ENCODE measurements at regions not wholly inside any gene's neighbourhood (a gene's known extent, or its start where the extent isn't known, plus 50 kb on each side); places are given as distances from the start of the nearest gene placed in this dataset.

DNA sequence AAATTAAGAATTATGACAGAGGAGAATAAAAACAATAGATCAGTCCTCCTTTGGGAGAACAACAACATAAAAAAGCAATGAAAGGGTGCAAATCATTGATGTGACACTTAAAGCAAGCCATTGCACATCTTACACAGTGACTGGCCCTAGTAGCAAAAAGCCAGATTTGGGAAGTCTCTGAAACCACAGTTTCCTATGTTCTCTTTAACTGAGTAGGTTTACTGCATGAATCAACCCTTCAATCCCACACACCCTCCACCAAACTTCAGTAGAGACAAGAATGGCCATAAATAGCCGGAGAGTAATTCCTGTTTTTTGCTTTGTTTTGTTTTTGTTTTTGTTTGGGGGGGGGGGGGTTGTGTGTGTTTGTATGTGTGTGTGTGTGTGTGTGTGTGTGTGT is 180.8 kb downstream of the VEGFC start:
- Histone ChIP-seq H3T11ph (ENCODE audit: low read length) (no peak overlapping the region), H4K91ac (ENCODE audit: insufficient read length, low read depth, low read length) (no peak overlapping the region), H2BK120ac (ENCODE audit: low read depth, low read length, poor library complexity, severe bottlenecking) (no peak overlapping the region), H3K79me1 (ENCODE audit: insufficient read depth, low read depth, low read length, poor library complexity, severe bottlenecking) (no peaks in the 10 kb centered on the region), H3K9ac (ENCODE audit: extremely low read depth, insufficient read length, low read length) (no peak overlapping the region), H2BK20ac (ENCODE audit: low read depth, low read length, poor library complexity, severe bottlenecking) (no peak overlapping the region), H2AFZ (ENCODE audit: low read length) (no peak overlapping the region), H3K23ac (ENCODE audit: insufficient read length, low read depth, low read length) (no peak overlapping the region), H4K5ac (ENCODE audit: insufficient read length, low read depth, low read length) (no peak overlapping the region), H2AK5ac (ENCODE audit: insufficient read length, low read length) (no peak overlapping the region), H3K79me2 (ENCODE audit: insufficient read depth, low read length) (no peaks in the 10 kb centered on the region), H3K4ac (ENCODE audit: low read depth, low read length) (no peak overlapping the region), H3K18ac (ENCODE audit: insufficient read length, low read depth, low read length) (no peak overlapping the region), H3K4me2 (ENCODE audit: insufficient read depth, insufficient read length, low read length) (no peak overlapping the region), H3K4me1 (ENCODE audit: insufficient read depth, low read length) (no peaks in the 10 kb centered on the region), H3K27me3 (ENCODE audit: insufficient read depth, low read length) (no peaks in the 10 kb centered on the region), H4K8ac (replicated peaks; ENCODE audit: insufficient read length, low read depth, low read length) (no peak overlapping the region), H3K27ac (ENCODE audit: insufficient read length, low read depth, low read length) (no peak overlapping the region), H2BK15ac (ENCODE audit: low read depth, low read length) (no peak overlapping the region), H2BK5ac (ENCODE audit: insufficient read length, low read length) (no peak overlapping the region), H4K20me1 (ENCODE audit: control insufficient read depth, insufficient read depth, insufficient read length) (no peaks in the 10 kb centered on the region), H3K9me3 (ENCODE audit: control insufficient read depth, low read depth, low read length) (no peaks in the 10 kb centered on the region), H2BK12ac (ENCODE audit: insufficient read length, low read depth, low read length) (no peak overlapping the region), H3K56ac (ENCODE audit: insufficient read length, low read depth, low read length) (no peak overlapping the region), H3K23me2 (ENCODE audit: insufficient read length, low read depth, low read length, poor library complexity, severe bottlenecking) (no peaks in the 10 kb centered on the region), H3K14ac (ENCODE audit: insufficient read depth, low read length) (no peak overlapping the region)
- TF ChIP-seq, protein P1, sequence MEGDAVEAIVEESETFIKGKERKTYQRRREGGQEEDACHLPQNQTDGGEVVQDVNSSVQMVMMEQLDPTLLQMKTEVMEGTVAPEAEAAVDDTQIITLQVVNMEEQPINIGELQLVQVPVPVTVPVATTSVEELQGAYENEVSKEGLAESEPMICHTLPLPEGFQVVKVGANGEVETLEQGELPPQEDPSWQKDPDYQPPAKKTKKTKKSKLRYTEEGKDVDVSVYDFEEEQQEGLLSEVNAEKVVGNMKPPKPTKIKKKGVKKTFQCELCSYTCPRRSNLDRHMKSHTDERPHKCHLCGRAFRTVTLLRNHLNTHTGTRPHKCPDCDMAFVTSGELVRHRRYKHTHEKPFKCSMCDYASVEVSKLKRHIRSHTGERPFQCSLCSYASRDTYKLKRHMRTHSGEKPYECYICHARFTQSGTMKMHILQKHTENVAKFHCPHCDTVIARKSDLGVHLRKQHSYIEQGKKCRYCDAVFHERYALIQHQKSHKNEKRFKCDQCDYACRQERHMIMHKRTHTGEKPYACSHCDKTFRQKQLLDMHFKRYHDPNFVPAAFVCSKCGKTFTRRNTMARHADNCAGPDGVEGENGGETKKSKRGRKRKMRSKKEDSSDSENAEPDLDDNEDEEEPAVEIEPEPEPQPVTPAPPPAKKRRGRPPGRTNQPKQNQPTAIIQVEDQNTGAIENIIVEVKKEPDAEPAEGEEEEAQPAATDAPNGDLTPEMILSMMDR (conservative IDR thresholded peaks at IDR 0.05): no peak
- H3K27me3 Mint-ChIP-seq (ENCODE audit: low read depth): no peaks in the 10 kb centered on the region
- no peak overlapping the region for H3K4me3 Mint-ChIP-seq
- H3K27ac Mint-ChIP-seq: no peak overlapping the region
- no peaks in the 10 kb centered on the region for H3K9me3 Mint-ChIP-seq
- no peaks in the 10 kb centered on the region for H3K36me3 Mint-ChIP-seq (ENCODE audit: insufficient read depth in 1 of 3, low read depth in 3 of 3)
- WGBS (ENCODE audit: extremely low coverage, insufficient read length, low lambda C conversion rate): no CpG with 5 or more reads among the region's 1 CpG
- DNase-seq: no peak
- peaks cover 5% of the 10 kb centered on the region in 2 experiments; a peak in 3 of 4 replicates for H3K4me1 Mint-ChIP-seq
